Upper lobe of left lung (tissue), 6 donors: ENCODE measurements at regions not wholly inside any gene's neighbourhood (a gene's known extent, or its start where the extent isn't known, plus 50 kb on each side); places are given as distances from the start of the nearest gene placed in this dataset.

ENCODE experiments used
- ATAC-seq, 2 donors: fragments of 200-7000 bp; cut with Tn5 transposase; one replicate each; pipeline ENCODE4 v1.9.1; 2022; ENCODE audit warnings: mild to moderate bottlenecking in 2 of 2, moderate library complexity in 2 of 2; ENCODE audit not compliant: low FRiP score in 2 of 2
- DNase-seq, 2 donors: peaks; one replicate each; pipeline ENCODE4 v3.0.0-alpha.2; 2019 to 2020
- H3K27ac ChIP-seq, 4 donors: fragments of 200-600 bp; sonication (generic); one replicate each; pipeline ENCODE4 v1.5.1; 2016 to 2019
- H3K27me3 ChIP-seq, 4 donors: fragments of 200-600 bp; sonication (generic); one replicate each; pipeline ENCODE4 v1.5.1; 2017 to 2019
- H3K36me3 ChIP-seq, 4 donors: fragments of 200-600 bp; sonication (generic); one replicate each; pipeline ENCODE4 v1.5.1; 2016 to 2019
- H3K4me1 ChIP-seq, 4 donors: fragments of 200-600 bp; sonication (generic); one replicate each; pipeline ENCODE4 v1.5.1; 2018 to 2019
- H3K4me3 ChIP-seq, 4 donors: fragments of 200-600 bp; sonication (generic); one replicate each; pipeline ENCODE4 v1.5.1; 2017 to 2019; ENCODE audit warnings: mild to moderate bottlenecking in 2 of 4, moderate library complexity in 1 of 4
- H3K9me3 ChIP-seq, 4 donors: fragments of 200-600 bp; sonication (generic); one replicate each; pipeline ENCODE4 v1.5.1; 2018 to 2019
- EP300 ChIP-seq, 4 donors: sonication (generic); formaldehyde crosslinking; IDR thresholded peaks; one replicate each; pipeline ENCODE4 v1.5.1; 2017; ENCODE audit warnings: antibody characterized with exemption in 4 of 4, control low read depth in 2 of 4
- POLR2A ChIP-seq, 4 donors: fragments of 450-650 bp; IDR thresholded peaks; one replicate each; pipeline ENCODE4 v1.5.1; 2016 to 2017; ENCODE audit warnings: antibody characterized with exemption in 4 of 4, mild to moderate bottlenecking in 2 of 4
- POLR2AphosphoS5 ChIP-seq, 2 donors: sonication (generic); formaldehyde crosslinking; IDR thresholded peaks; one replicate each; pipeline ENCODE4 v1.5.1; 2017; ENCODE audit warnings: antibody characterized with exemption in 2 of 2
- whole genome bisulfite sequencing, 2 donors: methylation state at CpG; one replicate each; pipeline ENCODE4 v1.1.5; 2017 to 2018; 5-methylcytosine and 5-hydroxymethylcytosine counted together
- TF ChIP-seq, protein P1 (sequence below), 6 experiments: fragments of 450-650 bp in 4 of 6; fragments of 200-600 bp in 2 of 6; sonication (generic) in 2 of 6; IDR thresholded peaks; one replicate each; pipeline ENCODE4 v1.5.1; 2016 to 2019; ENCODE audit warnings: antibody characterized with exemption in 6 of 6
- donor health status: DM: no; HTN: no; CAD: no; lungs with moderate emphysema.
- donor health status: DM: no; HTN: yes; CAD: no; lungs with severe emphysema.

DNA sequence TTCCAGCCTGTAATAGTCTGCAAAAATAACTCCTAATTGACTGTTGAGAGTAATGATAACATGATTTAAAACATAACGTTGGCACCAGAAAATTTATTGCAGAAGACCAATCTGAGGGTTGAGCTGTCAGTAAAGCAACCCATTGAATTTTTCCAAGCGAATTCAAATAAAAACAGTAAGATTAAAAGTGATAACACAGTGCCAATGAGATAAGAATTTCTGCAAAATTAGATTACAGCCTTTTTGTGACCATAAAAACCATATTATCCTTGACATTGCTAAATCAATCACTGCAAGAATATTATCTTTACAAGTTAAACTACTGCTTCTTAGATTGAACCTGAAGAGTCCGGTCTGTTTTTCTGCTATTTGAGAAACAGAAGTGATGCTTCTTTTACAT lies 341.4 kb downstream of the CDH11 start:
- H3K36me3 ChIP-seq, result no peaks in the 10 kb centered on the region
- WGBS, 2 donors, result 61 to 68% methylated on average over 3 of the region's 3 CpGs
- no peak for DNase-seq
- no peak overlapping the region for H3K4me3 ChIP-seq
- no peak for ATAC-seq
- TF ChIP-seq, protein P1, sequence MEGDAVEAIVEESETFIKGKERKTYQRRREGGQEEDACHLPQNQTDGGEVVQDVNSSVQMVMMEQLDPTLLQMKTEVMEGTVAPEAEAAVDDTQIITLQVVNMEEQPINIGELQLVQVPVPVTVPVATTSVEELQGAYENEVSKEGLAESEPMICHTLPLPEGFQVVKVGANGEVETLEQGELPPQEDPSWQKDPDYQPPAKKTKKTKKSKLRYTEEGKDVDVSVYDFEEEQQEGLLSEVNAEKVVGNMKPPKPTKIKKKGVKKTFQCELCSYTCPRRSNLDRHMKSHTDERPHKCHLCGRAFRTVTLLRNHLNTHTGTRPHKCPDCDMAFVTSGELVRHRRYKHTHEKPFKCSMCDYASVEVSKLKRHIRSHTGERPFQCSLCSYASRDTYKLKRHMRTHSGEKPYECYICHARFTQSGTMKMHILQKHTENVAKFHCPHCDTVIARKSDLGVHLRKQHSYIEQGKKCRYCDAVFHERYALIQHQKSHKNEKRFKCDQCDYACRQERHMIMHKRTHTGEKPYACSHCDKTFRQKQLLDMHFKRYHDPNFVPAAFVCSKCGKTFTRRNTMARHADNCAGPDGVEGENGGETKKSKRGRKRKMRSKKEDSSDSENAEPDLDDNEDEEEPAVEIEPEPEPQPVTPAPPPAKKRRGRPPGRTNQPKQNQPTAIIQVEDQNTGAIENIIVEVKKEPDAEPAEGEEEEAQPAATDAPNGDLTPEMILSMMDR (IDR thresholded peaks at IDR 0.05), result no peak
- no peak for TF ChIP-seq EP300 (IDR thresholded peaks at IDR 0.05)
- no peak for TF ChIP-seq POLR2A (IDR thresholded peaks at IDR 0.05)
- TF ChIP-seq POLR2AphosphoS5 (IDR thresholded peaks at IDR 0.05), result no peak
- no peaks in the 10 kb centered on the region for H3K9me3 ChIP-seq
- H3K27me3 ChIP-seq, result no peaks in the 10 kb centered on the region
- H3K4me1 ChIP-seq, result no peaks in the 10 kb centered on the region
- H3K27ac ChIP-seq, result no peak overlapping the region

DNA sequence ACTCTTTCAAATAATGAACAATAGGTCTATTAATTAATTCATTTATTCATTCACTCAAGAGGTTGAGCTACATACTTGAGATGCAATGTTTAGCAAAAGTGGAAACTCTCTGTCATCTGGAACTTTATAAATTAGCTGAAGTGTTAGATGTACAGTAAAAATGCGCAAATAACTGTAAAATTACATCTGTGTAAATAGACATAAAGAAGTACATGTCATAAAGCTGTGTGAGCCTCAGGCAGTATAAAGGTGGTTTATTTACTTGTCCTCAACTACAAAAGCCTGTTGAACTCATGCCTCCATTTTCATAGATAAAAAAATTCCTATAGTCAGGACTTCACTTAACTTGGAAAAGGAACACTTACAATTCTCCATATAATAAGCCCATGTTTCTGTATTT lies 343.1 kb downstream of the CDH11 start:
- Histone ChIP-seq H3K27me3 (no peaks in the 10 kb centered on the region), H3K4me3 (no peak overlapping the region), H3K9me3 (no peaks in the 10 kb centered on the region), H3K27ac (no peak overlapping the region), H3K4me1 (no peaks in the 10 kb centered on the region), H3K36me3 (no peaks in the 10 kb centered on the region)
- 92 to 98% methylated on average over 1 of the region's 1 CpG for WGBS, 2 donors
- no peak for ATAC-seq
- no peak for TF ChIP-seq POLR2AphosphoS5 (IDR thresholded peaks at IDR 0.05)
- TF ChIP-seq, protein P1 (IDR thresholded peaks at IDR 0.05), result no peak
- no peak for TF ChIP-seq EP300 (IDR thresholded peaks at IDR 0.05)
- DNase-seq, result no peak

DNA sequence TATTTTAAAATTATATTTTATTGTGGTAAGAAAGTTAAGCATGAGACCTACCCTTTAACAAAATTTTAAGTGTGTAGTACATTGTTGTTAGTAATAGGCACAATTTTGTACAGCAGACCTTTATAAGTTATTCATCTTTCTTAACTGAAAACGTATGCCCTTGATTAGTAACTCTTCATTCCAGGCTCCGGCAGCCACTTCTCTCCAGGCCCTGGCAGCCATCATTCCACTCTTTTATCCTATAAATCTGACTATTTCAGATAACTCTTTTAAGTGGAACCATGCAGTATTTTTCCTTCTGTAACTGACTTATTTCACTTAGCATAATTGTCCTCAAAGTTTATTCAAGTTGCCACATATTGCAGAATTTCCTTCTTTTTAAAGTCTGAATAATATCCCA lies 348.2 kb downstream of the CDH11 start:
- WGBS, 2 donors, result 87 to 92% methylated on average over 2 of the region's 2 CpGs
- no peaks in the 10 kb centered on the region for H3K4me1 ChIP-seq

DNA sequence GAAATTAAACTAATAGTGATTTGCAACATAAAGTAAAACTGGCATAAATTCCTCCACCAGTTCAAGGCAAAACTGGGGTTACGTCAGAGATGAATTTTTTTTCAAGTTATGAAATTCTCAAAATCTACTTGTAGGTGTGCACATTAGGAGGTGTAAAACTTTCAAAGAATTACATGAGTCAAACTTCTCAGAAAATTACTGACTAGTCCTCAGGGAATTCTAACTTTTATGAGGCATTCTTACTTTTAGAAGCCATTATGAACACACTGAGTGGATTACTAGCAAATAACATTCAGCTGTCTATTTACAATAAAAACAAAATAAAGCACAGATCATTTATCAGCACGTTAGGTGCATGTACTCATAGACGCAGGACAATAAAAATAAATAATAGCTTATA lies 348.7 kb downstream of the CDH11 start:
- Histone ChIP-seq H3K27me3 (no peaks in the 10 kb centered on the region), H3K4me1 (no peaks in the 10 kb centered on the region), H3K4me3 (no peak overlapping the region), H3K27ac (no peak overlapping the region), H3K9me3 (no peaks in the 10 kb centered on the region), H3K36me3 (no peaks in the 10 kb centered on the region)
- TF ChIP-seq EP300 (IDR thresholded peaks at IDR 0.05) (no peak), POLR2AphosphoS5 (IDR thresholded peaks at IDR 0.05) (no peak), POLR2A (IDR thresholded peaks at IDR 0.05) (no peak)
- TF ChIP-seq, protein P1 (IDR thresholded peaks at IDR 0.05), result no peak
- no peak for DNase-seq
- ATAC-seq, result no peak
- WGBS, 2 donors, result 66 to 79% methylated on average over 3 of the region's 3 CpGs

More for the DNA sequence above, 348.2 kb downstream of the CDH11 start:
- DNase-seq (no peak), ATAC-seq (no peak)
- no peaks in the 10 kb centered on the region for H3K27me3 ChIP-seq
- H3K9me3 ChIP-seq, result no peaks in the 10 kb centered on the region
- H3K27ac ChIP-seq, result no peak overlapping the region
- H3K36me3 ChIP-seq, result no peaks in the 10 kb centered on the region
- TF ChIP-seq POLR2AphosphoS5 (IDR thresholded peaks at IDR 0.05) (no peak), POLR2A (IDR thresholded peaks at IDR 0.05) (no peak), EP300 (IDR thresholded peaks at IDR 0.05) (no peak)
- TF ChIP-seq, protein P1 (IDR thresholded peaks at IDR 0.05), result no peak
- no peak overlapping the region for H3K4me3 ChIP-seq

DNA sequence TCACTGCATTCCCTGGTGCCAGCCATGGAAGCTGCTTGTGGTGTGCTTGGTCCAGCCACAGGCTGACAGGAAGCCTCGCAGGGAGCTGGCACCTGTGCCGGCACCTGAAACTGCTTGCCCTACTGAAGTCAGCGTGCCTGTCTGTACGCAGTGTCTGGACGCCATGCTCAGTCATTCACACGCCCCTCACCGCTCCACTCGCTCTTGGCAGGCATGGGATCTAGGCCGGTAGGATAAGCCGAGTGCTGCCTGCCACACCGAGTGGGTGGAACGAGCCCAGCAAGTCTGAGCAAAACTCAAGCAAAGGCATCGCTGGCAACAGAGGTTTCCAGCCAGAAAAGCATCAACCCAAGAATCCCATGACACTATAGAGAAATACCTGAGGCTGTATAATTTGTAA lies 350.6 kb downstream of the CDH11 start:
- Histone ChIP-seq H3K27me3 (no peaks in the 10 kb centered on the region), H3K4me3 (no peak overlapping the region), H3K9me3 (no peaks in the 10 kb centered on the region), H3K27ac (no peak overlapping the region), H3K4me1 (no peaks in the 10 kb centered on the region), H3K36me3 (no peaks in the 10 kb centered on the region)
- ATAC-seq (no peak), DNase-seq (peak in 1 of 2 donors; percentile 50)
- TF ChIP-seq POLR2AphosphoS5 (IDR thresholded peaks at IDR 0.05) (no peak), EP300 (IDR thresholded peaks at IDR 0.05) (no peak), POLR2A (IDR thresholded peaks at IDR 0.05) (no peak)
- TF ChIP-seq, protein P1 (IDR thresholded peaks at IDR 0.05), result no peak
- 95 to 97% methylated on average over 12 to 13 of the region's 13 CpGs for WGBS, 2 donors
